Peyer's patch (tissue), 4 donors: ENCODE measurements at regions not wholly inside any gene's neighbourhood (a gene's known extent, or its start where the extent isn't known, plus 50 kb on each side); places are given as distances from the start of the nearest gene placed in this dataset.

Source experiments
- CTCF ChIP-seq, 6 experiments: fragments of 450-650 bp in 4 of 6; fragments of 200-600 bp in 2 of 6; sonication (generic) in 1 of 6; IDR thresholded peaks; one replicate each; pipeline ENCODE4 v1.5.1; 2017 to 2019; ENCODE audit warnings: antibody characterized with exemption in 6 of 6, mild to moderate bottlenecking in 3 of 6, moderate library complexity in 1 of 6
- POLR2A ChIP-seq, 2 donors: fragments of 450-650 bp; IDR thresholded peaks; one replicate each; pipeline ENCODE4 v1.5.1; 2017; ENCODE audit warnings: antibody characterized with exemption in 2 of 2, mild to moderate bottlenecking in 2 of 2, moderate library complexity in 2 of 2

- no peak for TF ChIP-seq CTCF (IDR thresholded peaks at IDR 0.05)
- TF ChIP-seq POLR2A (IDR thresholded peaks at IDR 0.05) = no peak
These were observed 264.7 kb downstream of the IRS2 start for GRCh38 chr13:109521719-109522118.
